HG02938 (cell line): ENCODE measurements at regions not wholly inside any gene's neighbourhood (a gene's known extent, or its start where the extent isn't known, plus 50 kb on each side); places are given as distances from the start of the nearest gene placed in this dataset.

Source experiments
- ATAC-seq: cut with Tn5 transposase; IDR thresholded peaks from one replicate; pipeline ENCODE4 v1.9.1; 2021; ENCODE audit warnings: mild to moderate bottlenecking, moderate library complexity; ENCODE audit not compliant: unreplicated experiment

- ATAC-seq, result no peak
Measured at GRCh38 chr11:70833554-70833953, 418.8 kb downstream of the SHANK2 start.

- ATAC-seq, result no peak
Measured at GRCh38 chr11:70834277-70834940, 418.0 kb downstream of the SHANK2 start.

DNA sequence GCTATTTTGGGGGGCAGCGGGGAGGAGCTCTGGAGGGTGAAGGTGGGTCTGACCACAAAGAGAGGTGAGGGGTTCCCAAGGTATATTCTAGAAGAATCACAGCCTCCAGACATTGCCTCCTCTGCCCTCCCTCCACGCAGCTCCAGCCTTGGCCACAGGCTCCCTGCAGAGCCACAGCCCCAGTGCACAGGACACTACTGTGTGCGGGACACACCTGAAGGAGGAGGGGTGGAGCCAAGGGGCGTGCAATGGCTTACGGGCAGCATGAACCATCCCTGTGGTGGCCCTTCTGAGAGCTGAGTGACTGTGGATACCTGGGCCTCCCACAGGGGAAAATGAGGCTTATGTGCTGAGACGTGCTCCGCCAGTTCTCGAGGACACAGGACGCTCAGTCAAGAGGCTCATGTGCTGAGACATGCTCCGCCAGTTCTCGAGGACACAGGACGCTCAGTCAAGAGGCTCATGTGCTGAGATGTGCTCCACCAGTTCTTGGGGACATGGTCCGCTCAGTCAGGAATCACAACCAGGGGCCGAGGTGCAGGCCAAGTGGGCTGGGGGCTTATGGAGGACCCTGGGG lies 417.3 kb downstream of the SHANK2 start:
- ATAC-seq, result no peak

GRCh38 chr11:70836071-70836470 lies 416.3 kb downstream of the SHANK2 start:
- no peak for ATAC-seq

DNA sequence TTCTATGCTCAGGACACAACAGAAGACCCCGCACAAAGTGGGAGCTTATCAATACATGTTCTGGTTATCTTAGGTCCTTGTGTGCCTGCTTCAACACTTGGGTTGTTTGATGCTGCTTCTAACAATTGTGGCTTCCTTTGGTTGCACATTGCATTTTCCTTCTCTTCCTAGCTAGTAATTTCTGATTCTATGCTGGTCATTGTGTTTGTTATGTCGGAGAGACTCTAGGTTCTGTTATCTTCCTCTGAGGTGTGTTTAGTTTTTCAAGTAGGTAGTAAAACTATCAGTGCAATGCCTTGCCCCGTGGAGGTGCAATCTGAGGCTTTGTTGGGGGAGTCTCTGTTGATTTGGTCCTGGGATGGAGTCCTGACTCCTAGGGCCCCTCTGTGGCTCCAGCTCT lies 414.2 kb downstream of the SHANK2 start:
- ATAC-seq, result no peak

DNA sequence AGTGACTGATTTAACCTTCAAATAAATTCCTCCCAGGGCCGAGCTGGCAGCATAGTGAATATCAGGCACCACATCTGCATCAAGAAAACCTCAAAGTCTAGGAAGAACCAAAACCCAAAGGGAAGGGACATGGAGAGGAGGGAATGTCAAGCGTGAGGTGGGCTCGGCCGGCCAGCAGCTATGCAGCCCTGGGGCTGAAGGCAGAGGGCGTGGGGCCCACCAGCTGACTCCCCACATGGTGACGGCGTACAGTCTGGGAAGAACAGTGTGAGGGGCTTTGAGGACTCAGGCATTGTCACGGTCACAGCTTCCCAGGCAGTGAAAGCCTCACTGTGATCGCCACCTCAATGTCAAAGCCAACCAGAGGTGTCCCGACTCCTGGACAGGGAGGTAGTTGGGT lies 412.5 kb downstream of the SHANK2 start:
- no peak for ATAC-seq

DNA sequence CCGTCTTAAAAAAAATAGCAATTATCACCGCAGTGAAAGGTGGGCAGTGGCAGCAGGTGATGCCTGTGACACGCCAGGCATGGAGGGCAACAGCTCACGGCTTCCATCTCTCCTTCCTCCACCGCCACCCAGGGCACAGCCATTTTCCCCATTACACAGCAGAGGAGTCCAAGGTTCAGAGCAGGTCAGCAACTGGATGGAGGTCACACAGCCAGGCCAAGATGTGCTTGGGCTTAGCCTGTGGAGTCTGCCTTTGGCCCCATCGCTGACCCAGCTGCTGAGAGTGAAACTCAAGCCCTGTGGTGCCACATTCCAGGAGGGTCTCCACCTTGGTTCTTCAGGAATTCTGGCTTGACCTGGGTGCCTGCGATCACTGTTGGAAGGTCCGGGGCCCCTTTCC lies 411.1 kb downstream of the SHANK2 start:
- no peak for ATAC-seq

DNA sequence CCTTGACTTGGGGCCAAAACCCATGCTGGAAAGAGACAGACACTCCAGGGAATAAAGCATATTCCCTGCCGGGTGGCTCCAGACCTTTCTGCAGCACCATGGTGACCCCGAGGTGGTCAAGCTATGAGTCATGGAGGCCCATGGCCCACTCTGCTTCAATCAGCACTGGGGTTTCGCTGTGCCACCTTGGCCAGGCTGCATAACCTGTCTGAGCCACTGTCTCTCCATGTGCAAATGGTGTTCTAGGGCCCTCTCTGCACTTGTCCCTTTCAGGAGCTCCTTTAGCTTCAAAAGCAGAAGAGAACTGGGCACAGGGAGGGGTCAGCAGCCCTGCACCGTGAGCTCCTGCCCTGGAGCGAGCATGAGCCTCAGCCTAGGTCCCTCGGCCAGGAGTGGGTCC lies 410.1 kb downstream of the SHANK2 start:
- ATAC-seq, result no peak

DNA sequence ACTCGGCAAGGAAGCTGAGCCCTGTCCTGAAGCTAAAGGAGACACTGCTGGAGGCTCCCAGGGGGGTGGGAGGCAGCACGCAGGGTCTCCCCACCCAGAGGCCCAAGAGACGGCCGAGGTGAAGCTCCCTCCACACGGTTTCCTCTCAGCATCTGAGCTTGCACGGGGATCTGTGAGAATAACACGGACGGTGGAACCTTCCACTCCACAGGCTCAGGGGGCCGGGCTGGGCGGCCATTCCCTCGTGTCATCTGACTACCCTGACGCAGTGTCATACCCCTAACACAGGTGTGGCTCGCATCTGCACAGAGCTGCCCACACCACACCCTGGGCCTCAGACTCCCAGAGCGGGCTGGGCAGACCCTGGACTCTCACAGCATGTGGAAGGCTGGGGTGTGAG lies 409.7 kb downstream of the SHANK2 start:
- ATAC-seq, result no peak

GRCh38 chr11:70843906-70844305 lies 408.5 kb downstream of the SHANK2 start:
- ATAC-seq, result no peak

DNA sequence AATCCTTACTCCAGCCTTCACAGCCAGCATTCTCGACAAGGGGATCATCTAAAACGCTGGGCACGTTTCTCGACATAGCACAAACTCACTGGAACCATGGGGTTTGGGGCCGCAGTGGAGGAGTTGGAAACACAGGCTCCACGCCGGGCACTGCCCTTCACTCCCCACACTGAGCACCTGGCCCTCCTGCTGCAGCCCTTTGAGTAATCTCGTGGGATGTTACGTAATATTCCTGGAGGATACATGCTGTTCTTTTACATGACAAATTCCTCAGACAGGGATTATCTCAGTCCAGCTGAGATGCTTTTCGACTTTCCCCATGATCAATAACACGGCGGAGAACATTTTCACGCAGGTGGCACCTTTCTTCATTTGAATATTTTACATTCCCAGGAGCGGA lies 408.0 kb downstream of the SHANK2 start:
- ATAC-seq, result no peak

GRCh38 chr11:70845591-70846041 lies 406.8 kb downstream of the SHANK2 start:
- ATAC-seq, result no peak

DNA sequence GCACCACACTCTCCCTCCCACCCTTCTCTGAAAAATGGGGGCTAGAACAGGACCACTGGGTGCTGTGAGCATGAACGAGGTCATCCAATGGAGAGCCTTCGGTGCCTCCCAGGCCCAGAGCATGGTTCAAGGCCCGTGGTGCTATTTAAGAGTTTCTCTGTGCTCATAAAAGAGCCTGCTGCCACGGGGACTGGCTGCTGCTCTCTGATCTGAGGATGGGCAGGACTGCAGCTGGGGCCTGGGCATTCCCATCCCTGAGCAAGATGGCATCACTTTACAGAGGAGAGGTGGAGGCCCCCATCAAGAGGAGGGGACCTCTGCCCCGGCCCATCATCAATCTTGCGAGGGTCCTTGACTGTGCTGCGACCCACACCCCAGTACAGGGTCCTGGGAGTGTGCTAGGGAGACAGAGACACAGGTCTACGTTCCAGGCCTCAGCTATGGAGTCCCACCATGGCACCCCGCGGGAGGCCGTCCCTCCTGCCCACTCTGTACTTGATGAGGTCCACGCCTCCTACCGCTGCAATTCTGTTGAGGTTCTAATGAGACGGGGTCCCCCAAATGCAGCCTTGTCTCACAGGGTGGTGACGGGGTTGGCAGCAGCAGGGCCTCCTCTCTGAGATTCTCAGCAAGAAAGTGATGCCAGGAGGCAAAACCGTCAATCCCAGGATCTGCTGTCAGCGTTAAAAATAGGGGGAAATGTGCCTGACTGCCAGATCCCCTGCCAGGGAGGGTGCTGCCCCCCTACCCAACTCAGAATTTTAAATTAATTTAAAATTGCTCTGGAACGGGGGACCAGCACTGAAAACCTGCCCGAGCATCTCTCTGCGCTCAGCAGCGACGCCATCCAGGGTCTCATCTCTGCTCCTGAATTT lies 405.4 kb downstream of the SHANK2 start:
- no peak for ATAC-seq

DNA sequence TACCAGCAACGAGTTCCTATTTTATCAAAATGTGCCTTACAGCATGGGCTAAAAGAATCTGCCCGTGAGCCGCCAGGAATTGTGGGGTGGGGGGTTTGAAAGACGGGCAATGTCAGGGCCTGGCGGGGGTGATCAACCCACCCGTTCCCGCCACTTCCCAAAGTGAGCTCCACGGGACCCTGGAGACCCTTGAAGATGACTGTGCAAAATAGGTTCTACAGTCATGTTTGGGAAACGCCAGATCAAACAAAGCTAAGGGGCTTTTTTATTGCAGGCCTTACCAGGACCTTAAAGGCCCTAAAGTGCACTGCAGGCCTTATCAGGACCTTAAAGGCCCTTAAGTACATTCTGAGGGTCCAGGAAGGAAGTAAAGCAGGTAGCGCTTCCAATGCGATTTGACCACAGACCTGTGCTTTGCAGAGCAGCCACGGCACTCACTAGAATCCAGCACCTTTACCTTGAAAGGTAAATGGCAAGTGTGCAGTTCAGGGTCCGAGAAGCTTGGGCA lies 404.1 kb downstream of the SHANK2 start:
- no peak for ATAC-seq

GRCh38 chr11:70849031-70849430 lies 403.3 kb downstream of the SHANK2 start:
- ATAC-seq, result no peak

- ATAC-seq, result no peak
Measured at GRCh38 chr11:70851308-70851707, 401.1 kb downstream of the SHANK2 start.

GRCh38 chr11:70851907-70852306 lies 400.5 kb downstream of the SHANK2 start:
- no peak for ATAC-seq

DNA sequence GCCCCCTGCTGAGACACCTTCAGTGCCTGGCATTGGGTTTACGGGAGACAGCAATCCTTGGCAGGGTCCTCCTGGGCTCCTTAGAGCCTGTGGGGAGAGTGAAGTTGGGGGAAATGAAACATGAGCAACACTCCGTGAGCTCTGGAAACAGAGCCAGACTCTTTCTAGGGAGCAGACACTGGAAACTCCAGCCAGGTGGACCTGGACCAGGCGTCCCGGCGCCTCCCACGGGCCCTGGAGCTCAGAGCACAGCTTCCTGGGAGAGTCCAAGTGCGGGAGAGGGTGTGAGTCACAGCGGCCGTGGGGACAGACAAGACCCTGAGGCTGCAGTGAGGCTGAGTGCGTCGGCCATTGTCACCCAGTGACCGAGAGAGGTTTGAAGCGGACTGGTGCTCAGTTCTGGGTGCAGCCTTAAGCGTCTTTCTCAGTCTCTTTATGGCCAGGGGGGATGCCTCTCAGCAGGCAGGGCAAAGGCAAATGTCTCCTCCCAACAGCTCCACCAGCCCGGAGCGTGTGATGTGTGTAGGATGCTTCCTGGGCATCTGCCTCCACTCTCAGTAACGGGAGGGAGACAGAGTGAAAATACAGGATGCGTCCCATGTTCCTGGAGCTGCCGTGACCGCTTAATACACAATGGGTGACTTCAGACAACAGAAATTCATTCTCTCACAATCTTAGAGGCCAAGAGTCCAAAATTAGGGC lies 399.2 kb downstream of the SHANK2 start:
- no peak for ATAC-seq

DNA sequence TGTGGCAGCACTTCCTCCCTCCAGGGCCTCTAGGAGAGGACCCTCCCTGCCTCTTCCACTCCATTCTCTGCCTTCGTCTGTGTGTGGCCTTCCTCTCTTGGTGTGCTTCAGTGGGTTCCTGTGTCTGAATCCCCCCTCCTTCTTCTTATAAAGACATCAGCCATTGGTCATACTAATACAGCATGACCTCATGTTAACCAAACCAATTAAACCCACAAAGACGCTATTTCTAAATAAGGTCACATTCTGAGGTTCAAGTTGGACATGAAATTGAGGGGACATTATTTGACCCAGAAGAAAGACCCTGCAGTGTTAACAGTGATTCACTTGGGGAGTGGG lies 398.6 kb downstream of the SHANK2 start:
- no peak for ATAC-seq

- no peak for ATAC-seq
Measured at GRCh38 chr11:70854201-70854600, 398.2 kb downstream of the SHANK2 start.

DNA sequence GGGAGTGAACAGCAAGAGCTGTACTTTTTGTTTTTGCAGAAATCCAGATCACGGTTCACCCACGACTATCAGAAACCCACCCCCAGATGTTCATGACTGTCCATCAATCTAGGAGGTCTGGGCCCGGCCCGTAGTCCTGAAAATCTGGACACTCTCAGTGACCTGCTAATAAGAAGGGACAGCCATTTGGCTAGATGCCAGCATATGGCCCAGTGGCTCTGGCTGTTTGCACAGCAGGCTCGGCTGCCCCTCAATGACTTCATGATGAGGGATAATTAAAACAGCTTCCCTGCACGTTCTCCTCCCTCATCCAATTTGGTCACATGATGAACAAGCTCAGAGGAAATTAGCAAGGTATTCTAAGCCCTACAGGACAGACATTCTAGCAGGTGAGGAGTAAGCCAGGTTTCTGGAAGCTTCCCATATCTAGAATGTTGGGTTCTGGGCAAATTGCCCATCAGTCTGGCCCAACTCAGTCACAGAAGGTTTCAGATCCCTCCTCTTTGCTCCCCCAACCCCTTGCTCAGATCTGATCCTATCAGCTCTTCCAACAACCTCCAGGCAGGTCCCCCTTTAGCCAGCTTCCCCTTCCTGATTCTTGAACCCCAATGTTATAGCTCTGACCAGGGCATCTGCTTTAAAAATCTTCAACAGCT lies 397.3 kb downstream of the SHANK2 start:
- no peak for ATAC-seq
